AG09309 (cell line): ENCODE measurements at regions not wholly inside any gene's neighbourhood (a gene's known extent, or its start where the extent isn't known, plus 50 kb on each side); places are given as distances from the start of the nearest gene placed in this dataset.

Experiments used
- DNase-seq: peaks from one replicate; pipeline ENCODE4 v3.0.0-alpha.2; 2010; ENCODE audit warnings: low read depth
- H3K4me3 ChIP-seq: 2 replicates; pipeline ENCODE4 v1.5.1; 2011; ENCODE audit warnings: mild to moderate bottlenecking, low read depth, low read length, moderate library complexity; ENCODE audit not compliant: control insufficient read depth
- TF ChIP-seq, protein P1 (sequence below): IDR thresholded peaks from 2 replicates; pipeline ENCODE4 v1.5.1; 2011; ENCODE audit warnings: mild to moderate bottlenecking, low read depth, low read length, inconsistent platforms; ENCODE audit not compliant: insufficient read depth, control insufficient read depth; ENCODE audit errors: missing control alignments

DNA sequence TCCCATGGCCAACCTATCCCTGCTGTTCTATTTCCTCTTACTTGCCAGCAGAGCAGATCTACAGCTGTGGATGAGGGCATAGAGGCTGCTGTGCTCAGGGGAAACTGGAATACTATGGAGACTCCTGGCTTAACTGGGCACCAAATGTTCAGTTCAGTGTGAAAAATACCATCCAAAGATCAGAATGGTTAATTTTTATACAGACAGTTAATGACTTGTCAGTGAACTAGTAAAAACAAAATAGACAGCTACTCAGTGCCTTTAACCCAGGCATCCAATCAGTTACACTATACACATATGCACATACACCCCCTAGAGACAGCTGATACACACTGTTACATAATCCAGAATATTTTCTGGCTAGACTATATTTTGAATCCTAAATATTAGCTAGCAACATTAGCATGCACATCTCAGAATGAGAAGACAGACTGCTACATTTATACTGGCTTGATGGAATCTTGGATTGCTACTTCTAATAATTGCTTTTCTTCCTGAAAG is 59.1 kb upstream of the WIPF1 start:
- no peak for DNase-seq

DNA sequence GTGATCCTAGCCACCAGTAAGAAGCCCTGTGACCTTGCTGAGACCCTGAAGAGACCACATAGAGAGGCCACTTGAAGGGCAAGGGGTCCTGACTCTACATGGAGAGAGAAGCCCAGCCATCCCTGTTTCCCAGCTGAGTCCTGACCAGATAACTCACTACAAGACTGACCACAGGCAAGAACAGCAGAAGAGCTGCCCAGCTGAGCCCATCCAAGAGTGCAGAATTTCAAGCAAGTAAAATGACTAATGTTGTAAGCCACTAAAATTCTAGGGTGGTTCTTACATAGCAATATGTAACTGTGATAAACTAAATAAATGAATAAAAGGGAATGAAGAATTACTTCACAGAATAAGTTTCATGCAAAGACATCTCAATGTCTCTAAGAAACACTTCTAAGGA is 58.4 kb upstream of the WIPF1 start:
- DNase-seq: no peak
- TF ChIP-seq, protein P1, sequence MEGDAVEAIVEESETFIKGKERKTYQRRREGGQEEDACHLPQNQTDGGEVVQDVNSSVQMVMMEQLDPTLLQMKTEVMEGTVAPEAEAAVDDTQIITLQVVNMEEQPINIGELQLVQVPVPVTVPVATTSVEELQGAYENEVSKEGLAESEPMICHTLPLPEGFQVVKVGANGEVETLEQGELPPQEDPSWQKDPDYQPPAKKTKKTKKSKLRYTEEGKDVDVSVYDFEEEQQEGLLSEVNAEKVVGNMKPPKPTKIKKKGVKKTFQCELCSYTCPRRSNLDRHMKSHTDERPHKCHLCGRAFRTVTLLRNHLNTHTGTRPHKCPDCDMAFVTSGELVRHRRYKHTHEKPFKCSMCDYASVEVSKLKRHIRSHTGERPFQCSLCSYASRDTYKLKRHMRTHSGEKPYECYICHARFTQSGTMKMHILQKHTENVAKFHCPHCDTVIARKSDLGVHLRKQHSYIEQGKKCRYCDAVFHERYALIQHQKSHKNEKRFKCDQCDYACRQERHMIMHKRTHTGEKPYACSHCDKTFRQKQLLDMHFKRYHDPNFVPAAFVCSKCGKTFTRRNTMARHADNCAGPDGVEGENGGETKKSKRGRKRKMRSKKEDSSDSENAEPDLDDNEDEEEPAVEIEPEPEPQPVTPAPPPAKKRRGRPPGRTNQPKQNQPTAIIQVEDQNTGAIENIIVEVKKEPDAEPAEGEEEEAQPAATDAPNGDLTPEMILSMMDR: no peak
- H3K4me3 ChIP-seq: no peak overlapping the region

More for the DNA sequence above, 59.1 kb upstream of the WIPF1 start:
- TF ChIP-seq, protein P1: no peak
- H3K4me3 ChIP-seq: no peak overlapping the region

DNA sequence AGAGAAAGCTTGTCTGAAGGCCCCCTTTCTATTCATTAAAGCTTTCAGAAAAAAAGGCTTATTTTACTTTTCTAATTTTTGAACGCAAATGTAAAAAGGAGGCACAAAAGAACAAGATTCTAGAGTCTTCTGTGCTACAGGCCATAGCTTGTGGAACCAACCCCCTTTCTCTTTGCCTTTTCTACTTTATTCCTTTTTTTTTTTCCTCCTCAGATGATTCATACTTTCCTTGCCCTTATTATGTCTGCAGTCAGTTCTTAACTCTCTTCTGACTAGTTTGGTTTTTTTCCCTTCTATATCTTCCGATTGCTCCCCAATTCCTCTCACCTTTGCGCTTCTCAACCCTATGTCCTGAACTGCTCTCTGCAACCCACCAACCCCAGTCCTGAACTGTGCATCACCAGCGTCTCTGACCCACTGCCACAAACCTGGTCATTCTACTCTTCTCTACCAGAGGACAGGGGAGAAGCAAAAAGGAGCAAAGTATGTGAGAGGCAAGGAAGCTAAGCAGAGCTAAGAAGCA is 56.9 kb upstream of the WIPF1 start:
- no peak for DNase-seq
- TF ChIP-seq, protein P1: no peak
- H3K4me3 ChIP-seq: no peak overlapping the region

DNA sequence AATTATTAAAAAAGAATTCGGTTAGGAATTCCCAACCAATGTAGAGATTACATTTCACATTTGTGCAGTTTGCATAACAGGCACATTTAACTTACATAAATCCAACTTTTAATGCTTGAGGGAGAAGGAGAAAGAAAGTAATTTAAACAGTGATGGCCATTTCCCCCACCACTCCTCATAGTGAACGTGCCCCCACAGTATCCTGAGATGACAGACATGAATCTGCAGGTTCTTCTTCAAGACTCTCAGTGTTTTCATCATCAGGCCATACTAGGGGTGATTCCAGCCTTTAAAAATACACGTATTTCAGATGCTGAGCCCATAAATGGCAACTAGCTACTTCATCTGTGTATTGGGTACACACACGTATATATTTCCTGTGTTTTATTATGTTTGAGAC is 51.3 kb upstream of the WIPF1 start:
- no peak for DNase-seq
- TF ChIP-seq, protein P1: no peak
- H3K4me3 ChIP-seq: no peak overlapping the region
